ENCODE measurements at regions not wholly inside any gene's neighbourhood (a gene's known extent, or its start where the extent isn't known, plus 50 kb on each side); places are given as distances from the start of the nearest gene placed in this dataset.

DNA sequence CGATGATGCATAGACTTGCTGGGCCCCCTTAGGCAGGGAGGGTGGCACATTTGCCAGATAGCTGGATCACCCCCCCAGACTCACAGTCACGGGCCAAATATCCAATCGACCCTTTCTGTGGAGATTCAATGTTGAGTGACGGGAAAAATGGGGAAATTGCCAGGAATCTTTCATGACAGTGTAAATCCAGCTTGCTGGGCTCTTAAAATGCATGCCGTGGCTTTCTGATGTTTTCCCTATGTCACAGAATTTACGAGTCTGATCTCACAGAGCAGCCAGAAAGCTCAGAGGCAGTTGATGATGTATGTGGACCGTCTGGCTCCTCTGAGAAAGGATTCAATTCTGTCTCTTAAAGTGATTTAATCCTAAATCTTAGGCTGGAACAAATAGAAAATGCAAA is 150.1 kb upstream of the ZNF644 start:
- Mint-ChIP-seq H3K27ac (no peak overlapping the region), H3K36me3 (ENCODE audit: low read depth) (no peaks in the 10 kb centered on the region), H3K4me1 (peaks cover 17% of the 10 kb centered on the region), H3K9me3 (no peaks in the 10 kb centered on the region), H3K4me3 (no peak overlapping the region), H3K27me3 (ENCODE audit: low read depth, poor library complexity) (peaks cover 9% of the 10 kb centered on the region)
- no peak for DNase-seq
- TF ChIP-seq CTCF (IDR thresholded peaks at IDR 0.05), result no peak

DNA sequence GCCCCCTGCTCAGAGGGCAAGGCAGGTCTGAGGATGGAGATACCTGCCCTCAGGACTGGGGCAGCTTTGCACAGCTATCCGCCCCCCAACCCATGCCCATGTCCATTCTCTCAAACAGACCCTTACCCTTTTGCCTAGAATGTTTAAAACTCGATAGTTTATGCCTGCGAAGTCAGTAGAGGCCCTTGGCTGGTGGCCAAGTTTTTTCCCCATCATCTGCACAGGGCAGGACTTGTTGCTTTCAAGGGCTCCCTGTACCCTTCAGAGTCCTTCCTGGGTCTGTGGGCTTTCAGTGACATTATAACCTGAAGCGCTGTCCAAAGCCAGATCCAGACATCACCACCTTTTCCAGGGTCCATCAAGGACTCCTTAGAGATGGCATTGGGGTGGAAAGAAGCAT is 148.7 kb upstream of the ZNF644 start:
- H3K9me3 Mint-ChIP-seq, result no peaks in the 10 kb centered on the region
- H3K27ac Mint-ChIP-seq, result no peak overlapping the region
- H3K27me3 Mint-ChIP-seq (ENCODE audit: low read depth, poor library complexity), result peaks cover 7% of the 10 kb centered on the region
- DNase-seq, result no peak
- no peak for TF ChIP-seq CTCF (IDR thresholded peaks at IDR 0.05)
- no peak overlapping the region for H3K4me3 Mint-ChIP-seq
- H3K36me3 Mint-ChIP-seq (ENCODE audit: low read depth), result no peaks in the 10 kb centered on the region
- H3K4me1 Mint-ChIP-seq, result peaks cover 22% of the 10 kb centered on the region

- no peak overlapping the region for H3K4me3 Mint-ChIP-seq
- TF ChIP-seq CTCF (IDR thresholded peaks at IDR 0.05), result peak; percentile 84
- peaks cover 28% of the 10 kb centered on the region for H3K4me1 Mint-ChIP-seq
- DNase-seq, result peak; percentile 66
- H3K27me3 Mint-ChIP-seq (ENCODE audit: low read depth, poor library complexity), result peaks cover 9% of the 10 kb centered on the region
- H3K9me3 Mint-ChIP-seq, result no peaks in the 10 kb centered on the region
- no peaks in the 10 kb centered on the region for H3K36me3 Mint-ChIP-seq (ENCODE audit: low read depth)
- no peak overlapping the region for H3K27ac Mint-ChIP-seq
These were observed 144.4 kb upstream of the ZNF644 start for GRCh38 chr1:91166106-91166712.

DNA sequence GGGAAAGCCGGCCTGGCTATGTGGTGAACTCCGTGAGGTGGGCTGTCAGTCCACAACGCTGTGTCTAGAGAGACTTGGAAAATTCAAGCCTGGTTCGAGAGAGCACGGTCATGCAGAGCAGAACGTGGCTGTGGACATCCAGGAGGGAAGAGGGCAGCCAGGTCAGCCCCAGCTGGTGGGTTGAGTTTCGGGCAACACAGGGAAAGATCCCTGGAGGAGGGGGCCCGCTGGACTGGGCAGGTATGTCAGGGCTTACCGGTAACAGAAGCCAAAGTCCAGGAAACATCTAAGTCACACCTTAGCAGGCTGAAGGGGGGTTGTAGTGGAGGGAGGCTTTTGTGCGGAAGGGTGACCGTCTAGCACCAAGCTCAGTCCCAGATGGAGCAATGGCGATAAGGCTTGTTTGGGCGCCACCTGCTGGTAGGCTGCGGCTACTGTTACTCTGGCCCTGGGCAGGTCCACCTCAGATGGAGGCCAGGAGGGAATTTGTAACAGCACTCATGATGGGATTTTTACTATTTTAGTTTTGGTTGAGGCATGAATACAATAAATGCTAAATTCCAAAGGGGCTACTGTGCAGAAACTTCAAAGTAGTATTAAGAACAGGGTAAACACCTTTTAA is 143.3 kb upstream of the ZNF644 start:
- Mint-ChIP-seq H3K4me3 (no peak overlapping the region), H3K36me3 (ENCODE audit: low read depth) (no peaks in the 10 kb centered on the region), H3K27ac (no peak overlapping the region), H3K27me3 (ENCODE audit: low read depth, poor library complexity) (peaks cover 11% of the 10 kb centered on the region), H3K4me1 (peaks cover 38% of the 10 kb centered on the region), H3K9me3 (no peaks in the 10 kb centered on the region)
- peak; percentile 93 for DNase-seq
- peak; percentile 95 for TF ChIP-seq CTCF (IDR thresholded peaks at IDR 0.05)

GRCh38 chr1:91162613-91163012 is 140.8 kb upstream of the ZNF644 start:
- Mint-ChIP-seq H3K9me3 (no peaks in the 10 kb centered on the region), H3K4me3 (no peak overlapping the region), H3K27me3 (ENCODE audit: low read depth, poor library complexity) (peaks cover 11% of the 10 kb centered on the region), H3K4me1 (peaks cover 38% of the 10 kb centered on the region), H3K27ac (no peak overlapping the region), H3K36me3 (ENCODE audit: low read depth) (no peaks in the 10 kb centered on the region)
- no peak for DNase-seq
- no peak for TF ChIP-seq CTCF (IDR thresholded peaks at IDR 0.05)

DNA sequence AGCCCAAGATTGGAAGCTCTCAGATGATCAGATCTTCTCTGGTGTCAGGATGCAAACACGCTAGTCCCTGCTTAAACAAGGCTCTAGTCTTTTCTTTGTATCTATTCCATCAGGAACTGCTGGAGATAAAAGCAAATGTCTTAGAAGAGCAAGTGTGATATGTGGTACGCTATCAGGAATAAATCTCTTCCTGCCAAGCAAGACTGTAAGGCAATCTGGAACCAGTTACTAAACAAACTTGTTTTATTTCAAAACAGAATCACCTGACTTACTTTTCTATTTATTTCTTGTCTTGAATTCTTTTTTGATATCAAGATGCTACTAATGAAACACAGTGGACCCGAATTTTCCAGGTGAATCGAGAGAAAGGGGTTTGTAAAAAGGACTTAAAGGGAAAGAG is 139.9 kb upstream of the ZNF644 start:
- no peak for TF ChIP-seq CTCF (IDR thresholded peaks at IDR 0.05)
- Mint-ChIP-seq H3K4me1 (peaks cover 38% of the 10 kb centered on the region), H3K4me3 (no peak overlapping the region), H3K27me3 (ENCODE audit: low read depth, poor library complexity) (peaks cover 11% of the 10 kb centered on the region), H3K27ac (no peak overlapping the region), H3K9me3 (no peaks in the 10 kb centered on the region), H3K36me3 (ENCODE audit: low read depth) (no peaks in the 10 kb centered on the region)
- no peak for DNase-seq
